Stomach (tissue), 8 donors: ENCODE measurements at regions not wholly inside any gene's neighbourhood (a gene's known extent, or its start where the extent isn't known, plus 50 kb on each side); places are given as distances from the start of the nearest gene placed in this dataset.
"Not testable (repeated sequence)": the region's sequence is repeated elsewhere in the genome, so short reads cannot be mapped to it uniquely, and the experiment has no call there.

ENCODE experiments used
- DNase-seq, 2 donors: peaks; one replicate each; pipeline versions ENCODE4 v3.0.0 to v3.0.0-alpha.2; 2013 to 2019
- H3K27ac ChIP-seq, 5 donors: fragments of 200-600 bp in 4 of 5; sonication (generic) in 4 of 5; one replicate each; pipeline ENCODE4 v1.5.1; 2013 to 2019; ENCODE audit warnings: mild to moderate bottlenecking in 1 of 5, moderate library complexity in 1 of 5
- H3K27me3 ChIP-seq, 3 donors: fragments of 200-600 bp; sonication (generic); one replicate each; pipeline ENCODE4 v1.5.1; 2017 to 2019; ENCODE audit warnings: mixed run types in 1 of 3
- H3K36me3 ChIP-seq, 4 donors: fragments of 200-600 bp; sonication (generic); 1 replicate in 3 of 4; 2 replicates in 1 of 4; pipeline ENCODE4 v1.5.1; 2016 to 2019
- H3K4me1 ChIP-seq, 4 donors: fragments of 200-600 bp; sonication (generic); one replicate each; pipeline ENCODE4 v1.5.1; 2016 to 2019
- H3K4me3 ChIP-seq, 4 donors: fragments of 200-600 bp; sonication (generic) in 3 of 4; one replicate each; pipeline ENCODE4 v1.5.1; 2016 to 2019; ENCODE audit warnings: mild to moderate bottlenecking in 1 of 4
- H3K9me3 ChIP-seq, 4 donors: fragments of 200-600 bp; sonication (generic); one replicate each; pipeline ENCODE4 v1.5.1; 2016 to 2019
- EP300 ChIP-seq: sonication (generic); formaldehyde crosslinking; IDR thresholded peaks from one replicate; pipeline ENCODE4 v1.6.1; 2017; ENCODE audit warnings: antibody characterized with exemption
- POLR2A ChIP-seq, 4 donors: fragments of 450-650 bp; IDR thresholded peaks; one replicate each; pipeline ENCODE4 v1.6.1; 2016; ENCODE audit warnings: antibody characterized with exemption in 4 of 4, control low read depth in 2 of 4, mild to moderate bottlenecking in 1 of 4, moderate library complexity in 1 of 4
- POLR2AphosphoS5 ChIP-seq, 3 donors: sonication (generic); formaldehyde crosslinking; IDR thresholded peaks; one replicate each; pipeline ENCODE4 v1.6.1; 2016; ENCODE audit warnings: antibody characterized with exemption in 3 of 3
- WGBS, 5 donors: extraction: QIAGEN DNeasy Blood & Tissue Kit in 3 of 5; methylation state at CpG; one replicate each; pipeline versions ENCODE4 v1.1.5 to v1.1.7; 2013 to 2018; 5-methylcytosine and 5-hydroxymethylcytosine counted together
- intact Hi-C: fragments of 100-400 bp; cut with DNase I; formaldehyde crosslinking; loops from one replicate; pipeline ENCODE4 v1.15.1; 2023; ENCODE audit warnings: low total_unique reads
- TF ChIP-seq, protein P1 (sequence below), 7 experiments: fragments of 450-650 bp in 4 of 7; fragments of 200-600 bp in 3 of 7; sonication (generic) in 3 of 7; IDR thresholded peaks; one replicate each; pipeline ENCODE4 v1.5.1; 2016 to 2019; ENCODE audit warnings: antibody characterized with exemption in 7 of 7, control low read depth in 2 of 7, mild to moderate bottlenecking in 1 of 7
- donor health status: healthy with polysubstance abuse.
- donor health status: Bipolar disorder and iron deficiency.
- donor health status: healthy.

DNA sequence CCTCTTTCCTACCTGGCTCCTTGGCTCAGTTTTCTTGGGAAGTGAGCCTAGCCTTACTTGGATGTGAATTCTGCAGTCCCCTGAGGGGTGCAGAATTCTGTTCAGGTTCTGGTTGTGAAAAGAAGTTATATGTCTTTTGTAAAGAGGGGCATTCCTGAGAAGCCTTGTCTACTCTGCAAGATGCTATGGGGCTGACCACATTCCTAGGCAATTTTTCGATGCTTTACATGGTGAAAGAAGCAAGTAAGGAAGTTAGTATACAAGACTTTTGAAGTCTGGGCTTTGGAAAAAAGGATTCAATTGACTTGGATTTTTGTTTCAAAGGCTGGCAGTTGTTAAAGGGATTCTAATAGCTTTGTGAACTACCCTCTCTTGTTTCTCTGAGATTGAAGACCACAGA, 167.9 kb upstream of the STMND1 start:
- Histone ChIP-seq H3K36me3 (no peaks in the 10 kb centered on the region), H3K9me3 (no peaks in the 10 kb centered on the region), H3K4me1 (no peaks in the 10 kb centered on the region), H3K4me3 (no peak overlapping the region), H3K27ac (no peak overlapping the region), H3K27me3 (no peaks in the 10 kb centered on the region)
- WGBS, 5 donors = 70 to 89% (median 83%) methylated on average over 1 of the region's 1 CpG
- intact Hi-C loops = no loop called here
- TF ChIP-seq POLR2A (IDR thresholded peaks at IDR 0.05) (no peak), EP300 (no peak), POLR2AphosphoS5 (IDR thresholded peaks at IDR 0.05) (no peak)
- TF ChIP-seq, protein P1, sequence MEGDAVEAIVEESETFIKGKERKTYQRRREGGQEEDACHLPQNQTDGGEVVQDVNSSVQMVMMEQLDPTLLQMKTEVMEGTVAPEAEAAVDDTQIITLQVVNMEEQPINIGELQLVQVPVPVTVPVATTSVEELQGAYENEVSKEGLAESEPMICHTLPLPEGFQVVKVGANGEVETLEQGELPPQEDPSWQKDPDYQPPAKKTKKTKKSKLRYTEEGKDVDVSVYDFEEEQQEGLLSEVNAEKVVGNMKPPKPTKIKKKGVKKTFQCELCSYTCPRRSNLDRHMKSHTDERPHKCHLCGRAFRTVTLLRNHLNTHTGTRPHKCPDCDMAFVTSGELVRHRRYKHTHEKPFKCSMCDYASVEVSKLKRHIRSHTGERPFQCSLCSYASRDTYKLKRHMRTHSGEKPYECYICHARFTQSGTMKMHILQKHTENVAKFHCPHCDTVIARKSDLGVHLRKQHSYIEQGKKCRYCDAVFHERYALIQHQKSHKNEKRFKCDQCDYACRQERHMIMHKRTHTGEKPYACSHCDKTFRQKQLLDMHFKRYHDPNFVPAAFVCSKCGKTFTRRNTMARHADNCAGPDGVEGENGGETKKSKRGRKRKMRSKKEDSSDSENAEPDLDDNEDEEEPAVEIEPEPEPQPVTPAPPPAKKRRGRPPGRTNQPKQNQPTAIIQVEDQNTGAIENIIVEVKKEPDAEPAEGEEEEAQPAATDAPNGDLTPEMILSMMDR (IDR thresholded peaks at IDR 0.05) = no peak
- no peak for DNase-seq

DNA sequence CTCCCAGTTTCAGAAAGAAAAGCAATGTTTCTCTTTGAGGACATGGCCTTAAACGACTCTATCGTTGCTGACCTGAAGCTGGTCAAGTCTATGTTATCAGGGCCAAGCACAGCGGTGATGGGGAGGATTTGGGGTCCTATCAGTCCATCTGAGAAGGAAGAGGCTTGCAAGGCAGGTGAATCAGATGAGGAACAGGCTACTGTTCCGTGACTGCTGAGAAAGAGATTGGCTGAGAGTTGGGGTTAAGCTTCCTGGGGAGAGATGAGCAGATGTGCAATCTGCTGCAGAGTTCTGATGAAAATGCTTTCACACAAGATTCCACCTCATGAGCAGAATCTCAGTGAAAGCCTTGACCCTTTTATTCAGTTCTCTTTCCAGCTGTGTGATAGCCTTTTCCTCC, 168.3 kb upstream of the STMND1 start:
- TF ChIP-seq POLR2A (IDR thresholded peaks at IDR 0.05) (no peak), POLR2AphosphoS5 (IDR thresholded peaks at IDR 0.05) (no peak), EP300 (no peak)
- TF ChIP-seq, protein P1 (IDR thresholded peaks at IDR 0.05) = no peak
- no peaks in the 10 kb centered on the region for H3K36me3 ChIP-seq
- no peaks in the 10 kb centered on the region for H3K27me3 ChIP-seq
- 74 to 79% (median 75%) methylated on average over 4 of the region's 4 CpGs for WGBS, 5 donors
- no peaks in the 10 kb centered on the region for H3K4me1 ChIP-seq
- H3K27ac ChIP-seq = no peak overlapping the region
- intact Hi-C loops = no loop called here
- no peaks in the 10 kb centered on the region for H3K9me3 ChIP-seq
- H3K4me3 ChIP-seq = no peak overlapping the region
- no peak for DNase-seq

DNA sequence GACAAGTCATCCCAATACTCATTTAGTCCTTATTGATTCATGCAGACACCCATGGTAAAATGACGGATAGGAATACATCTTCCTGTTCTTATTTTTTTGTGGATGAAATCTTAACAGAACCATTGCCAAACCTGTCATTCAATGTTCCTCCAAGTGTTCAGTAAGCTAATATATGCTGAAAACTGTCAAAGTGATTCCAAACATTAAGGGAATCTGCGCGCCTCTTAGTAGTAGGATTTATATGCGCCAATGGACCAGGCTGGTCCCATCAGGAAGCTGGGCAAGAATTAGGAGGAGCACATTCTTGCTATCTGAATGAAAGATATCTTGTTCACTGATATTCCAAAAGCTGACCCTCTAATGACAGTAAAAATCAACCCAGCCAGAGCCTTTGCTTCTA, 168.9 kb upstream of the STMND1 start:
- intact Hi-C loops = no loop called here
- Histone ChIP-seq H3K27ac (no peak overlapping the region), H3K27me3 (no peaks in the 10 kb centered on the region), H3K36me3 (no peaks in the 10 kb centered on the region), H3K4me1 (no peaks in the 10 kb centered on the region), H3K9me3 (no peaks in the 10 kb centered on the region), H3K4me3 (no peak overlapping the region)
- DNase-seq = no peak
- 96 to 99% (median 97%) methylated on average over 4 of the region's 4 CpGs for WGBS, 5 donors
- TF ChIP-seq, protein P1 (IDR thresholded peaks at IDR 0.05) = no peak
- TF ChIP-seq EP300 (no peak), POLR2A (IDR thresholded peaks at IDR 0.05) (no peak), POLR2AphosphoS5 (IDR thresholded peaks at IDR 0.05) (no peak)

DNA sequence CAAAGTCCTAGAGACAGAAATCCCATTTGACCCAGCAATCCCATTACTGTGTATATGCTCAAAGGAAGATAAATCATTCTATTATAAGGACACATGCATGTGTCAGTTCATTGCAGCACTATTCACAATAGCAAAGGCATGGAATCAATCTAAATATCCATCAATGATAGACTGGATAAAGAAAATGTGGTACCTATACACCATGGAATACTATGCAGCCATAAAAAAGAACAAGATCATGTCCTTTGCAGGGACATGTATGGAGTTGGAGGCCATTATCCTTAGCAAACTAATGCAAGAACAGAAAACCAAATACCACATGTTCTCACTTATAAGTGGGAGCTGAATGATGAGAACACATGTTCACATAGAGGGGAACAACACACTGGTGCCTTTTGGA, 169.8 kb upstream of the ATXN1 start:
- intact Hi-C loops, H3K4me3 ChIP-seq, H3K27ac ChIP-seq, H3K4me1 ChIP-seq, DNase-seq, H3K9me3 ChIP-seq, H3K27me3 ChIP-seq, H3K36me3 ChIP-seq: not testable (repeated sequence)

DNA sequence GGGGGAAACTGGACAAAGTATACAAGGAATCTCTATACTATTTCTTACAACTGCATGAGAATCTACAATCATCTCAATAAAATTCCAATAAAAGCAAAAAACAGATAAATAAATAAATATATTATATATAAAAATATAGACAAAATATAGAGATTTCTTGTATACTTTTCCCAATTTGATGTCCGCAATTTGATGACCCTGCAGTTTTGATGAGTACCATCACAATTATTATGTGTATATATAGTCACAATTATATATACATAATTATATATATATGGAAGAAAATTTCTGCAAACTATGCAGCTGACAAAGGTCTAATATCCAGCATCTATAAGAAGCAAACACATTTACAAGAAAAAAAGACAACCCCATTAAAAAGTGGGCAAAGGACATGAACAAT, 169.2 kb upstream of the ATXN1 start:
- 39 to 98% (median 96%) methylated on average over 1 of the region's 1 CpG for WGBS, 5 donors
- Histone ChIP-seq H3K4me1 (no peaks in the 10 kb centered on the region), H3K27me3 (no peaks in the 10 kb centered on the region), H3K9me3 (no peaks in the 10 kb centered on the region), H3K27ac (no peak overlapping the region), H3K4me3 (no peak overlapping the region), H3K36me3 (no peaks in the 10 kb centered on the region)
- DNase-seq = no peak
- no peak for TF ChIP-seq POLR2AphosphoS5 (IDR thresholded peaks at IDR 0.05)
- no peak for TF ChIP-seq EP300
- TF ChIP-seq POLR2A (IDR thresholded peaks at IDR 0.05) = no peak
- TF ChIP-seq, protein P1 (IDR thresholded peaks at IDR 0.05) = no peak
- intact Hi-C loops = no loop called here
